K562 (cell line): ENCODE measurements at regions not wholly inside any gene's neighbourhood (a gene's known extent, or its start where the extent isn't known, plus 50 kb on each side); places are given as distances from the start of the nearest gene placed in this dataset.

ENCODE experiments used
- CBX8 ChIP-seq: fragments of 200-600 bp; sonication (generic); IDR thresholded peaks from 2 replicates; pipeline ENCODE4 v1.6.1; 2012; ENCODE audit warnings: borderline replicate concordance, mixed run types, low read depth, mild to moderate bottlenecking, moderate library complexity, mixed read lengths, low read length, control low read depth, inconsistent platforms; ENCODE audit not compliant: poor library complexity, severe bottlenecking; ENCODE audit errors: extremely low read depth
- ELF2 ChIP-seq: fragments of 250-450 bp; sonication (Bioruptor Pico); IDR thresholded peaks from 2 replicates; pipeline ENCODE4 v1.5.0; 2021; ENCODE audit warnings: mild to moderate bottlenecking
- FOXK2 ChIP-seq, 2 experiments: fragments of 450-650 bp; IDR thresholded peaks in 1 of 2; conservative IDR thresholded peaks in 1 of 2; 2 replicates each; pipeline ENCODE4 v1.6.1; 2016; ENCODE audit warnings: low read depth in 2 of 2, mild to moderate bottlenecking in 1 of 2
- NFIC ChIP-seq: fragments of 450-650 bp; IDR thresholded peaks from 2 replicates; pipeline ENCODE4 v1.6.1; 2017; ENCODE audit warnings: mild to moderate bottlenecking, inconsistent platforms
- PHTF2 ChIP-seq: fragments of 250-450 bp; sonication (Bioruptor Pico); IDR thresholded peaks from 2 replicates; pipeline ENCODE4 v1.5.0; 2021; ENCODE audit warnings: mild to moderate bottlenecking
- SMC3 ChIP-seq: conservative IDR thresholded peaks from 2 replicates; pipeline ENCODE4 v1.6.1; 2011; ENCODE audit warnings: low read depth, low read length, improper control_type of control experiment; ENCODE audit not compliant: insufficient read depth
- ZFP1 ChIP-seq: fragments of 450-650 bp; formaldehyde crosslinking; IDR thresholded peaks from 2 replicates; pipeline ENCODE4 v1.4.0; 2020; ENCODE audit warnings: mild to moderate bottlenecking, mixed read lengths
- ZNF668 ChIP-seq: fragments of 250-450 bp; sonication (Bioruptor Pico); IDR thresholded peaks from 2 replicates; pipeline ENCODE4 v1.8.0; 2022; ENCODE audit warnings: mild to moderate bottlenecking, inconsistent platforms
- TF ChIP-seq, protein P1 (sequence below): fragments of 250-450 bp; sonication (Bioruptor Pico); IDR thresholded peaks from 2 replicates; pipeline ENCODE4 v1.6.1; 2021; ENCODE audit warnings: mild to moderate bottlenecking
- TF ChIP-seq, protein P2 (sequence below), 3 experiments: IDR thresholded peaks in 2 of 3; conservative IDR thresholded peaks in 1 of 3; 2 replicates each; pipeline ENCODE4 v1.5.1; 2011 to 2012; ENCODE audit warnings: low read length in 3 of 3, mild to moderate bottlenecking in 3 of 3, control low read depth in 2 of 3, improper control_type of control experiment in 1 of 3, inconsistent platforms in 1 of 3, low read depth in 1 of 3, mixed read lengths in 1 of 3, moderate library complexity in 1 of 3; ENCODE audit not compliant: insufficient read depth in 2 of 3
- TF ChIP-seq, protein P3 (sequence below): sonication (generic); formaldehyde crosslinking; IDR thresholded peaks from 2 replicates; pipeline ENCODE4 v1.8.0; 2022; ENCODE audit warnings: mild to moderate bottlenecking, missing genetic modification reagents
- TF ChIP-seq, protein P4 (sequence below): fragments of 200-400 bp; formaldehyde crosslinking; IDR thresholded peaks from 2 replicates; pipeline ENCODE4 v1.6.1; 2017; ENCODE audit warnings: mild to moderate bottlenecking, low read depth, low read length, moderate library complexity
- TF ChIP-seq, protein P5 (sequence below): fragments of 250-450 bp; sonication (Bioruptor Pico); IDR thresholded peaks from 2 replicates; pipeline ENCODE4 v1.8.0; 2021; ENCODE audit warnings: mild to moderate bottlenecking, moderate library complexity

DNA sequence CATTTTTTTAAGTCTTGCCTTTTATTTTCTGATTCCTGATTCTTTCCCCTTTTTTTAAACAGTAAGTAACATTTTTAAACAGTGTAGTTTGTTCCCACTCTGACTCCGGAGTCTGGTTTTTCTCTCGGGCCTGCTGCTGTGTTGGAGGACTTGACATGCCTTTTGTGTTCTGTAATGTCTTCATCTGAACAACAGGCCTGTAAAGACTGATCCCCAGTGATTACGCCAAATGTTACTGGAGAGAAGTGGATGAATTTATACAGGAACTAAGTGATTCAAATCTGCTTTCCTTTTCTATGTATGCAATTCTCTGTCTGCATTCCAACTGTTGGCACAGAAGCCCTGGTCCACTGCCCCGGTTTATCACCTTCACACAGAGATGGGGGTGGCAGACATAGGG is 54.3 kb upstream of the RMDN2 start:
- TF ChIP-seq CBX8 (no peak), ELF2 (CRISPR knock-in tag) (no peak), FOXK2 (conservative IDR thresholded peaks at IDR 0.05 in 1 of 2, IDR thresholded peaks at IDR 0.05 in 1 of 2; ENCODE audit: low read depth in 2 of 2) (no peak), ZFP1 (no peak), SMC3 (no peak), NFIC (no peak), ZNF668 (CRISPR knock-in tag) (no peak), PHTF2 (CRISPR knock-in tag) (no peak)
- TF ChIP-seq, protein P1, sequence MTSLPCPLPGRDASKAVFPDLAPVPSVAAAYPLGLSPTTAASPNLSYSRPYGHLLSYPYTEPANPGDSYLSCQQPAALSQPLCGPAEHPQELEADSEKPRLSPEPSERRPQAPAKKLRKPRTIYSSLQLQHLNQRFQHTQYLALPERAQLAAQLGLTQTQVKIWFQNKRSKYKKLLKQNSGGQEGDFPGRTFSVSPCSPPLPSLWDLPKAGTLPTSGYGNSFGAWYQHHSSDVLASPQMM (CRISPR knock-in tag), result no peak
- TF ChIP-seq, protein P2, sequence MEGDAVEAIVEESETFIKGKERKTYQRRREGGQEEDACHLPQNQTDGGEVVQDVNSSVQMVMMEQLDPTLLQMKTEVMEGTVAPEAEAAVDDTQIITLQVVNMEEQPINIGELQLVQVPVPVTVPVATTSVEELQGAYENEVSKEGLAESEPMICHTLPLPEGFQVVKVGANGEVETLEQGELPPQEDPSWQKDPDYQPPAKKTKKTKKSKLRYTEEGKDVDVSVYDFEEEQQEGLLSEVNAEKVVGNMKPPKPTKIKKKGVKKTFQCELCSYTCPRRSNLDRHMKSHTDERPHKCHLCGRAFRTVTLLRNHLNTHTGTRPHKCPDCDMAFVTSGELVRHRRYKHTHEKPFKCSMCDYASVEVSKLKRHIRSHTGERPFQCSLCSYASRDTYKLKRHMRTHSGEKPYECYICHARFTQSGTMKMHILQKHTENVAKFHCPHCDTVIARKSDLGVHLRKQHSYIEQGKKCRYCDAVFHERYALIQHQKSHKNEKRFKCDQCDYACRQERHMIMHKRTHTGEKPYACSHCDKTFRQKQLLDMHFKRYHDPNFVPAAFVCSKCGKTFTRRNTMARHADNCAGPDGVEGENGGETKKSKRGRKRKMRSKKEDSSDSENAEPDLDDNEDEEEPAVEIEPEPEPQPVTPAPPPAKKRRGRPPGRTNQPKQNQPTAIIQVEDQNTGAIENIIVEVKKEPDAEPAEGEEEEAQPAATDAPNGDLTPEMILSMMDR (IDR thresholded peaks at IDR 0.05 in 2 of 3, conservative IDR thresholded peaks at IDR 0.05 in 1 of 3; ENCODE audit: insufficient read depth in 2 of 3, low read depth in 1 of 3, low read length in 3 of 3), result no peak
- TF ChIP-seq, protein P3, sequence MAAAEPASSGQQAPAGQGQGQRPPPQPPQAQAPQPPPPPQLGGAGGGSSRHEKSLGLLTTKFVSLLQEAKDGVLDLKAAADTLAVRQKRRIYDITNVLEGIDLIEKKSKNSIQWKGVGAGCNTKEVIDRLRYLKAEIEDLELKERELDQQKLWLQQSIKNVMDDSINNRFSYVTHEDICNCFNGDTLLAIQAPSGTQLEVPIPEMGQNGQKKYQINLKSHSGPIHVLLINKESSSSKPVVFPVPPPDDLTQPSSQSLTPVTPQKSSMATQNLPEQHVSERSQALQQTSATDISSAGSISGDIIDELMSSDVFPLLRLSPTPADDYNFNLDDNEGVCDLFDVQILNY (CRISPR knock-in tag), result no peak
- TF ChIP-seq, protein P4, sequence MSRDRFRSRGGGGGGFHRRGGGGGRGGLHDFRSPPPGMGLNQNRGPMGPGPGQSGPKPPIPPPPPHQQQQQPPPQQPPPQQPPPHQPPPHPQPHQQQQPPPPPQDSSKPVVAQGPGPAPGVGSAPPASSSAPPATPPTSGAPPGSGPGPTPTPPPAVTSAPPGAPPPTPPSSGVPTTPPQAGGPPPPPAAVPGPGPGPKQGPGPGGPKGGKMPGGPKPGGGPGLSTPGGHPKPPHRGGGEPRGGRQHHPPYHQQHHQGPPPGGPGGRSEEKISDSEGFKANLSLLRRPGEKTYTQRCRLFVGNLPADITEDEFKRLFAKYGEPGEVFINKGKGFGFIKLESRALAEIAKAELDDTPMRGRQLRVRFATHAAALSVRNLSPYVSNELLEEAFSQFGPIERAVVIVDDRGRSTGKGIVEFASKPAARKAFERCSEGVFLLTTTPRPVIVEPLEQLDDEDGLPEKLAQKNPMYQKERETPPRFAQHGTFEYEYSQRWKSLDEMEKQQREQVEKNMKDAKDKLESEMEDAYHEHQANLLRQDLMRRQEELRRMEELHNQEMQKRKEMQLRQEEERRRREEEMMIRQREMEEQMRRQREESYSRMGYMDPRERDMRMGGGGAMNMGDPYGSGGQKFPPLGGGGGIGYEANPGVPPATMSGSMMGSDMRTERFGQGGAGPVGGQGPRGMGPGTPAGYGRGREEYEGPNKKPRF, result no peak
- TF ChIP-seq, protein P5, sequence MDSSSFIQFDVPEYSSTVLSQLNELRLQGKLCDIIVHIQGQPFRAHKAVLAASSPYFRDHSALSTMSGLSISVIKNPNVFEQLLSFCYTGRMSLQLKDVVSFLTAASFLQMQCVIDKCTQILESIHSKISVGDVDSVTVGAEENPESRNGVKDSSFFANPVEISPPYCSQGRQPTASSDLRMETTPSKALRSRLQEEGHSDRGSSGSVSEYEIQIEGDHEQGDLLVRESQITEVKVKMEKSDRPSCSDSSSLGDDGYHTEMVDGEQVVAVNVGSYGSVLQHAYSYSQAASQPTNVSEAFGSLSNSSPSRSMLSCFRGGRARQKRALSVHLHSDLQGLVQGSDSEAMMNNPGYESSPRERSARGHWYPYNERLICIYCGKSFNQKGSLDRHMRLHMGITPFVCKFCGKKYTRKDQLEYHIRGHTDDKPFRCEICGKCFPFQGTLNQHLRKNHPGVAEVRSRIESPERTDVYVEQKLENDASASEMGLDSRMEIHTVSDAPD (CRISPR knock-in tag), result no peak
